T-cell (primary cell): ENCODE measurements at regions not wholly inside any gene's neighbourhood (a gene's known extent, or its start where the extent isn't known, plus 50 kb on each side); places are given as distances from the start of the nearest gene placed in this dataset.

Experiments
- ATAC-seq, 4 experiments: fragments of 200-7000 bp in 3 of 4; fragments of 150-1000 bp in 1 of 4; cut with Tn5 transposase; replicated peaks in 1 of 4; 1 replicate in 3 of 4; 2 replicates in 1 of 4; pipeline ENCODE4 v1.10.0; 2021; ENCODE audit warnings: moderate library complexity in 3 of 4, mild to moderate bottlenecking in 2 of 4, moderate number of reproducible peaks in 1 of 4
- CTCF ChIA-PET, 2 donors: fragments of 300-600 bp; sonication (Branson Sonifier 250); formaldehyde crosslinking; loops; one replicate each; lab custom pipeline; 2022; ENCODE audit warnings: antibody characterized with exemption in 2 of 2; lab: Charles Lee
- POLR2A ChIA-PET, 2 donors: fragments of 300-600 bp; sonication (Branson Sonifier 250); formaldehyde crosslinking; loops; one replicate each; lab custom pipeline; 2022; ENCODE audit warnings: antibody characterized with exemption in 2 of 2; lab: Charles Lee
- DNase-seq, 35 experiments: peaks; one replicate each; pipeline versions ENCODE4 v3.0.0 to v3.0.0-alpha.2; 2013 to 2023
- H3K27ac ChIP-seq: one replicate; pipeline ENCODE4 v1.5.1; 2013; ENCODE audit warnings: low read length
- H3K27me3 ChIP-seq, 2 experiments: replicated peaks in 1 of 2; 1 replicate in 1 of 2; 2 replicates in 1 of 2; pipeline versions ENCODE4 v1.6.1 to v1.7.0; 2013; ENCODE audit warnings: low read length in 1 of 2, mixed read lengths in 1 of 2; ENCODE audit not compliant: control insufficient read depth in 2 of 2, insufficient read depth in 2 of 2; ENCODE audit errors: extremely low read depth in 1 of 2
- H3K36me3 ChIP-seq, 2 donors: 1 replicate in 1 of 2; 2 replicates in 1 of 2; pipeline versions ENCODE4 v1.6.1 to v1.7.0; 2013; ENCODE audit warnings: low read length in 1 of 2; ENCODE audit not compliant: control insufficient read depth in 2 of 2, insufficient read depth in 1 of 2; ENCODE audit errors: extremely low read depth in 1 of 2
- H3K4me1 ChIP-seq, 2 experiments: 1 replicate in 1 of 2; 2 replicates in 1 of 2; pipeline versions ENCODE4 v1.6.1 to v1.7.0; 2013; ENCODE audit warnings: low read length in 2 of 2, mixed read lengths in 1 of 2; ENCODE audit not compliant: insufficient read depth in 2 of 2, control insufficient read depth in 1 of 2; ENCODE audit errors: extremely low read depth in 1 of 2
- H3K4me3 ChIP-seq, 2 donors: 1 replicate in 1 of 2; 2 replicates in 1 of 2; pipeline versions ENCODE4 v1.5.1 to v1.7.0; 2013; ENCODE audit warnings: mild to moderate bottlenecking in 2 of 2, low read length in 1 of 2, moderate library complexity in 1 of 2; ENCODE audit not compliant: control insufficient read depth in 1 of 2; ENCODE audit errors: extremely low read depth in 1 of 2
- H3K9me3 ChIP-seq: 2 replicates; pipeline ENCODE4 v1.7.0; 2013
- H3K27ac Mint-ChIP-seq, 2 donors: one replicate each; pipeline ENCODE4 v1.8.0; 2020 to 2021; ENCODE audit warnings: mild to moderate bottlenecking in 2 of 2, mixed read lengths in 2 of 2
- H3K27me3 Mint-ChIP-seq, 2 donors: one replicate each; pipeline ENCODE4 v1.8.0; 2021 to 2022; ENCODE audit warnings: mixed read lengths in 2 of 2
- H3K36me3 Mint-ChIP-seq: one replicate; pipeline ENCODE4 v1.8.0; 2021; ENCODE audit warnings: mixed read lengths
- H3K4me1 Mint-ChIP-seq, 3 donors: one replicate each; pipeline ENCODE4 v1.8.0; 2020 to 2022; ENCODE audit warnings: mixed read lengths in 3 of 3, mild to moderate bottlenecking in 1 of 3
- H3K4me3 Mint-ChIP-seq, 3 donors: one replicate each; pipeline ENCODE4 v1.8.0; 2020 to 2022; ENCODE audit warnings: mild to moderate bottlenecking in 3 of 3, mixed read lengths in 3 of 3, moderate library complexity in 3 of 3
- H3K9me3 Mint-ChIP-seq, 3 donors: one replicate each; pipeline ENCODE4 v1.8.0; 2020 to 2022; ENCODE audit warnings: mixed read lengths in 3 of 3
- WGBS: methylation state at CpG from one replicate; pipeline ENCODE4 v1.1.5; 2013; ENCODE audit warnings: missing lambda C conversion rate; ENCODE audit not compliant: insufficient coverage; 5-methylcytosine and 5-hydroxymethylcytosine counted together

- DNase-seq, result no peak
- no CpG with 5 or more reads among the region's 4 CpGs for WGBS
- CTCF ChIA-PET, result no interaction called here
- H3K4me3 ChIP-seq, result no peak overlapping the region
- Mint-ChIP-seq H3K27me3 (no peaks in the 10 kb centered on the region), H3K4me1 (no peaks in the 10 kb centered on the region), H3K4me3 (no peak overlapping the region), H3K27ac (no peak overlapping the region), H3K9me3 (peaks cover 0 to 11% (median 0%) of the 10 kb centered on the region in 3 donors), H3K36me3 (no peaks in the 10 kb centered on the region)
- ATAC-seq, result no peak
- H3K36me3 ChIP-seq, result no peaks in the 10 kb centered on the region
- H3K27me3 ChIP-seq, result no peaks in the 10 kb centered on the region
- no peaks in the 10 kb centered on the region for H3K4me1 ChIP-seq
- H3K9me3 ChIP-seq, result no peaks in the 10 kb centered on the region
- H3K27ac ChIP-seq, result no peak overlapping the region
- POLR2A ChIA-PET, result no interaction called here
These were observed 96.4 kb upstream of the FTMT start for GRCh38 chr5:121755266-121755665.

GRCh38 chr5:121757753-121758152 lies 93.9 kb upstream of the FTMT start:
- no CpG with 5 or more reads among the region's 2 CpGs for WGBS

GRCh38 chr5:121758615-121759014 lies 93.1 kb upstream of the FTMT start:
- Mint-ChIP-seq H3K9me3 (peaks cover 0 to 1% (median 0%) of the 10 kb centered on the region in 3 donors), H3K4me1 (no peaks in the 10 kb centered on the region), H3K4me3 (no peak overlapping the region), H3K27me3 (no peaks in the 10 kb centered on the region), H3K27ac (no peak overlapping the region), H3K36me3 (no peaks in the 10 kb centered on the region)
- 54% methylated on average over 3 of the region's 6 CpGs for WGBS
- DNase-seq, result no peak
- H3K27me3 ChIP-seq, result no peaks in the 10 kb centered on the region
- H3K27ac ChIP-seq, result no peak overlapping the region
- CTCF ChIA-PET, result no interaction called here
- no peak overlapping the region for H3K4me3 ChIP-seq
- H3K9me3 ChIP-seq, result no peaks in the 10 kb centered on the region
- no peaks in the 10 kb centered on the region for H3K4me1 ChIP-seq
- no peak for ATAC-seq
- POLR2A ChIA-PET, result no interaction called here
- no peaks in the 10 kb centered on the region for H3K36me3 ChIP-seq

More at GRCh38 chr5:121757753-121758152, 93.9 kb upstream of the FTMT start:
- Histone ChIP-seq H3K4me1 (no peaks in the 10 kb centered on the region), H3K27ac (no peak overlapping the region), H3K36me3 (no peaks in the 10 kb centered on the region), H3K27me3 (no peaks in the 10 kb centered on the region), H3K4me3 (no peak overlapping the region), H3K9me3 (no peaks in the 10 kb centered on the region)
- no peaks in the 10 kb centered on the region for H3K36me3 Mint-ChIP-seq
- POLR2A ChIA-PET, result no interaction called here
- CTCF ChIA-PET, result no interaction called here
- no peaks in the 10 kb centered on the region for H3K4me1 Mint-ChIP-seq
- no peaks in the 10 kb centered on the region for H3K9me3 Mint-ChIP-seq
- no peak for DNase-seq
- no peaks in the 10 kb centered on the region for H3K27me3 Mint-ChIP-seq
- no peak overlapping the region for H3K4me3 Mint-ChIP-seq
- no peak for ATAC-seq
- no peak overlapping the region for H3K27ac Mint-ChIP-seq

- POLR2A ChIA-PET, result no interaction called here
- no peaks in the 10 kb centered on the region for H3K27me3 Mint-ChIP-seq
- peaks cover 0 to 4% (median 0%) of the 10 kb centered on the region in 3 donors for H3K9me3 Mint-ChIP-seq
- CTCF ChIA-PET, result no interaction called here
- no peak overlapping the region for H3K4me3 ChIP-seq
- ATAC-seq (no peak), DNase-seq (no peak)
- no CpG with 5 or more reads among the region's 1 CpG for WGBS
- no peak overlapping the region for H3K4me3 Mint-ChIP-seq
- no peaks in the 10 kb centered on the region for H3K9me3 ChIP-seq
- H3K27me3 ChIP-seq, result no peaks in the 10 kb centered on the region
- H3K4me1 Mint-ChIP-seq, result no peaks in the 10 kb centered on the region
- no peak overlapping the region for H3K27ac Mint-ChIP-seq
- no peaks in the 10 kb centered on the region for H3K36me3 ChIP-seq
- no peaks in the 10 kb centered on the region for H3K4me1 ChIP-seq
- no peaks in the 10 kb centered on the region for H3K36me3 Mint-ChIP-seq
- H3K27ac ChIP-seq, result no peak overlapping the region
These were observed 89.3 kb upstream of the FTMT start for GRCh38 chr5:121762426-121762825.

- H3K4me3 Mint-ChIP-seq, result no peak overlapping the region
- WGBS, result 86% methylated on average over 1 of the region's 2 CpGs
- POLR2A ChIA-PET, result no interaction called here
- H3K27ac Mint-ChIP-seq, result no peak overlapping the region
- H3K36me3 ChIP-seq, result no peaks in the 10 kb centered on the region
- H3K27ac ChIP-seq, result no peak overlapping the region
- DNase-seq, result no peak
- no peak for ATAC-seq
- H3K4me1 Mint-ChIP-seq, result no peaks in the 10 kb centered on the region
- H3K9me3 Mint-ChIP-seq, result peaks cover 0 to 4% (median 0%) of the 10 kb centered on the region in 3 donors
- no peaks in the 10 kb centered on the region for H3K27me3 ChIP-seq
- CTCF ChIA-PET, result no interaction called here
- no peaks in the 10 kb centered on the region for H3K36me3 Mint-ChIP-seq
- H3K4me3 ChIP-seq, result no peak overlapping the region
- H3K27me3 Mint-ChIP-seq, result no peaks in the 10 kb centered on the region
- H3K9me3 ChIP-seq, result no peaks in the 10 kb centered on the region
- no peaks in the 10 kb centered on the region for H3K4me1 ChIP-seq
These were observed 88.0 kb upstream of the FTMT start for GRCh38 chr5:121763665-121764064.

GRCh38 chr5:121780406-121780805 lies 71.3 kb upstream of the FTMT start:
- ATAC-seq (no peak), DNase-seq (no peak)
- no peaks in the 10 kb centered on the region for H3K4me1 ChIP-seq
- no peaks in the 10 kb centered on the region for H3K36me3 Mint-ChIP-seq
- POLR2A ChIA-PET, result no interaction called here
- no peak overlapping the region for H3K4me3 Mint-ChIP-seq
- H3K27ac ChIP-seq, result no peak overlapping the region
- no peaks in the 10 kb centered on the region for H3K9me3 ChIP-seq
- H3K4me3 ChIP-seq, result no peak overlapping the region
- no peaks in the 10 kb centered on the region for H3K9me3 Mint-ChIP-seq
- no peaks in the 10 kb centered on the region for H3K36me3 ChIP-seq
- no peaks in the 10 kb centered on the region for H3K27me3 Mint-ChIP-seq
- no peak overlapping the region for H3K27ac Mint-ChIP-seq
- CTCF ChIA-PET, result interaction anchor here in 1 of 2 donors (0.6 kb wide), 1 partner anchor 172 kb away, joined by 3 read pairs; no protein-coding TSS in a partner anchor
- no CpG with 5 or more reads among the region's 1 CpG for WGBS
- H3K4me1 Mint-ChIP-seq, result no peaks in the 10 kb centered on the region
- no peaks in the 10 kb centered on the region for H3K27me3 ChIP-seq

GRCh38 chr5:121783700-121784099 lies 68.0 kb upstream of the FTMT start:
- no peaks in the 10 kb centered on the region for H3K4me1 Mint-ChIP-seq
- Histone ChIP-seq H3K4me3 (no peak overlapping the region), H3K36me3 (no peaks in the 10 kb centered on the region), H3K27ac (no peak overlapping the region), H3K4me1 (no peaks in the 10 kb centered on the region), H3K9me3 (no peaks in the 10 kb centered on the region), H3K27me3 (no peaks in the 10 kb centered on the region)
- CTCF ChIA-PET, result no interaction called here
- WGBS, result no CpG with 5 or more reads among the region's 3 CpGs
- H3K36me3 Mint-ChIP-seq, result no peaks in the 10 kb centered on the region
- no peak overlapping the region for H3K4me3 Mint-ChIP-seq
- DNase-seq, result no peak
- no peak for ATAC-seq
- H3K27me3 Mint-ChIP-seq, result no peaks in the 10 kb centered on the region
- no peak overlapping the region for H3K27ac Mint-ChIP-seq
- peaks cover 0 to 4% (median 0%) of the 10 kb centered on the region in 3 donors for H3K9me3 Mint-ChIP-seq
- POLR2A ChIA-PET, result no interaction called here
